NCI-H460 (cell line): ENCODE measurements at regions not wholly inside any gene's neighbourhood (a gene's known extent, or its start where the extent isn't known, plus 50 kb on each side); places are given as distances from the start of the nearest gene placed in this dataset.

ENCODE experiments used
- DNase-seq: peaks from one replicate; pipeline ENCODE4 v3.0.0-alpha.2; 2016; ENCODE audit warnings: low read depth; ENCODE audit errors: extremely low read depth

- no peak for DNase-seq
These were observed 416.1 kb downstream of the MN1 start for GRCh38 chr22:27385261-27385998.

DNA sequence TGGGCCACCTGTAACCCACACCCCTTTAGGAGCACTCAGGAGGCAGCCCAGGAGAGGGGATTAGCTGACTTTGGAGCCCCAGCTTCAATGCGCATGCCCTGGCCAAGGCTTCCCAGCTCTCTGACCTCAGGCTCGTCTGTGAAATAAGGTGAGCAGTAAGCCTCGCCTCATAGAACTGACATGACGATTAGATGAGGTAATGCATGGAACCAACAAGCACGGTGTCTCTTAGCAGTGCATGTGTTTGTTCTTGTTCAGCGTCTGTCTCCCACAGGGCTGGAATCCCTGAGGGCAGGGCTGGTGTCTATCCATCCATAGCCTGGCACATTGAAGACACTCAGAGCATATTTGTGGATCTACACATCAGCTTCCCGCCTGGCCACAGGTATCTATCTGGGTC lies 415.4 kb downstream of the MN1 start:
- no peak for DNase-seq

DNA sequence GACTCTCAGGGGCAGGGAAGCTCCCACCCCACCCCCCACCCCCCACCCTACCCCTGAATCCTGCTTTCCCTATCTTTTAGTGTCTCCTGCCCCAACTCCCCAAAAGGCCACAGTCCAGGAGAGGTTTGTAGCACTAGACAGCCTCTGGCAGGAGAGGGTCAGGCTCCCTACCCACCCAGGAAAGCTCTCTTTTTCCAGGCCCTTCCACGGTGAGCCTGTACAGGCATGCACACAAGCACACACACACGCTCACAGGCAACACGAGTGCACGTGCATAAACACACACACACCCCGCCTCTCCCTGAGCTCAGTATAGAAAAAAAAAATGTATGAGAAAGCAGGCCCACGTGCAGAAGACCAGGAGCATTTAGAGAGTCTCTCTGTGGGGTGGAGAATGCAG lies 414.0 kb downstream of the MN1 start:
- DNase-seq = no peak

GRCh38 chr22:27388090-27388600 lies 413.4 kb downstream of the MN1 start:
- DNase-seq = no peak

- no peak for DNase-seq
These were observed 411.9 kb downstream of the MN1 start for GRCh38 chr22:27389727-27390075.

GRCh38 chr22:27391092-27391770 lies 410.3 kb downstream of the MN1 start:
- DNase-seq = no peak

- no peak for DNase-seq
These were observed 408.2 kb downstream of the MN1 start for GRCh38 chr22:27393371-27393770.

DNA sequence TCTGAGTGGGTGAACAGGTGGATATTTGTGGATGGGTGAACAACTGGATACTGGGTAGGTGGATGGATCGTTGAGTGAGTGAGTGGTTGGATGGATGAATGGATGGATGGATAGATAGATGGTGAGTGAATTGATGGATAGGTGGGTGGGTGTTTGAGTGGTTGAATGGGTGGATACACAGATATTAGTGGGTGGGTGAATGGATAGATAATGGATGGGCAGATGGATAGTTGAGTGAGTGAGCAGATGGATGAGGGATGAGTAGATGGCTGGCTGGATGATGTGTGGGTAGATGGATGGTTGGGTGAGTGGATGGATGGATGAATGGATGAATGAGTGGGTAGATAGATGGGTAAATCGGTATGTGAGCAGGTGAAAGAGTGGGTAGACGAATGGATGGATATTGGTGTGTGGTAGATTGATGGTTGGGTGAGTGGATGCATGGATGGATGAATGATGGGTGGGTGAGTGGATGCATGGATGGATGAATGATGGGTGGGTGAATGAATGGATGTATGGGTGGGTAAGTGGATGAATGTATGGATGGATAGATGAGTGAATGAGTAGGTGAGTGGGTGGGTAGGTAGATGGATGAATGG lies 406.7 kb downstream of the MN1 start:
- no peak for DNase-seq

- DNase-seq = no peak
These were observed 404.3 kb downstream of the MN1 start for GRCh38 chr22:27397036-27397953.

DNA sequence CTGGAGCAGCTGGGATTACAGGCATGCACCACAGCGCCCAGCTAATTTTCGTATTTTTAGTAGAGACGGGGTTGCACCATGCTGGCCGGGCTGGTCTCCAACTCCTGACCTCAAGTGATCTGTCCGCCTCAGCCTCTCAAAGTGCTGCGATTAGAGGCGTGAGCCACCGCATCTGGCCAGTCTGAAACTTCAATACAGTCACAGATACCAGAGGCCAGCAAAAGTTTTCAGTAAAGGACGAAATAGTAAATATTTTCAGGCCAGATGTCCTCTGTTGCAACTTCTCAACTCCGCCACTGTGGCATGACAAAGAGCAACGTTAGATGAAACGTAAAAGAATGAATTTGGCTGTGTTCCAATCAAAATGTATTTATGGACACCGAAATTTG lies 403.6 kb downstream of the MN1 start:
- DNase-seq = no peak

DNA sequence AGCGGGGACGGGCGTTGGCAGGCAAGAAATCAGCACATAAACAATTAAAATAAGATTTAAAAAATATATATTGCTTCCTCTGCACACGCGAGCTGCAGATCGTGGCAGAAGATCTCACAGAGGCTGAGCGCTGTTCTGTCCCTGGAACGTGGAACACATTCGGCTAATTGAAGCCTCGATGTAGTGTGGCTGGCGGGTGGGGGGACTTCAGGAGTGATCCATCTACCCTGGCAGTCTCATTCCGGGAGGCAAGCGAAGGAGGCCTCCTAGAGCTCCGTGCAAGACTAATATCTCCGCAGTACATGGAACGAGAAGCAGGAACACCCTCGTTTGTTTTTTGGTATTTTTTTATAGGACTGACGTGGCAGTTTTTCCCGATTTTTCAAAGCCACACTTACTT lies 402.4 kb downstream of the MN1 start:
- no peak for DNase-seq

DNA sequence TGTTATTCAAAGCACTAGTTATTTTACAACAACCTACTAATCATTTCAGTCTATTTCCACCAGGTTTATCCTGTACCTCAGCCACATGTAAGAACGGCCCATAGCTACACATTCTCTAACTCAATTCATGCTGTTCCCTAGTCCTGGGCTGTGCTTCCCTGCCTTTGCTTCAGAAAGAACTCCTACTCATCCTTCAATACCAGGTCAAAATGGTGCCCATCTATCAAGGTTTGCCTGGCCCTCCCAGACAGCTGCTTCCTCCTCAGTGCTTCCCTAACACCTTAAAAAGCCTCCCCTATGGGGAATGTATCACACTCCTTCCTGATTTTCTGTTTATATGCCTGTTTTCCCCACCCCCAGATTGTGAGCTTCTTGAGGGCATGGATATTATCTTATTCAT lies 400.7 kb downstream of the MN1 start:
- no peak for DNase-seq

DNA sequence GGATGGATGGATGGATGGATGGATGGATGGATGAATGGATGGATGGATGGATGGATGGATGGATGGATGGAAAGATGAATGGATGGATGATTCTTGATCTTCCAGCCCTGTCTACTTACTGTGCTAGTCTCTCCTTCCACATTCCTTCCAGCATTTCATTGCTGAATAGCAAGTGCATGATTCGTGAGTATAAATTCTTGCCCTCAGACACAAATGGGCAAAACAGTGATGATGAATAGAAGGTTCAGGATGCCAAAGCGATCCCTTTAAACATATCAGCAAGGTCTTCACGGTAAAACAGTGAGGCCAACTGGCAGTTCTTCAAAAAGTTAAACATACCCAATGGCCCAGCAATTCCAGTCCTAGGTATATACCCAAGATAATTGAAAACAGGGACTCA lies 400.2 kb downstream of the MN1 start:
- DNase-seq = no peak

DNA sequence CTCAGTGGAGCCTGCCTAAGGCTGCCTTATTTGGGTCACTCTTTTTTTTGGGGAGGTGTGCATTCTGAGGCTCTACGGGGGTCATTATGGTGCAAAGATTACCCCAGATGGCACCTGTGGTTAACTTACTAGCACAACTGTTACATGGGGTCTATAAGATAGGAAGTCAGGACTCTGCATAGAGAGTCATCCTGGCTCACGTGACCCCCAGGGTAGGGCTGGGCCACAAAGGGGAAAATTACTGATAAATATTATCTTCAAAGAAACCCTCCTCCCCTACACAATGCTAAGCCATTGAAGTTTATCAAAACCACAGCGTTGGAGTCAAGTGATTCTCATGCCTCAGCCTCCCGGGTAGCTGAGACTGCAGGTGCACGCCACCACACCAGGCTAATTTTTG lies 397.1 kb downstream of the MN1 start:
- DNase-seq = no peak

GRCh38 chr22:27405672-27406388 lies 395.7 kb downstream of the MN1 start:
- peak; percentile 53 for DNase-seq

- no peak for DNase-seq
These were observed 395.1 kb downstream of the MN1 start for GRCh38 chr22:27406389-27406861.

DNA sequence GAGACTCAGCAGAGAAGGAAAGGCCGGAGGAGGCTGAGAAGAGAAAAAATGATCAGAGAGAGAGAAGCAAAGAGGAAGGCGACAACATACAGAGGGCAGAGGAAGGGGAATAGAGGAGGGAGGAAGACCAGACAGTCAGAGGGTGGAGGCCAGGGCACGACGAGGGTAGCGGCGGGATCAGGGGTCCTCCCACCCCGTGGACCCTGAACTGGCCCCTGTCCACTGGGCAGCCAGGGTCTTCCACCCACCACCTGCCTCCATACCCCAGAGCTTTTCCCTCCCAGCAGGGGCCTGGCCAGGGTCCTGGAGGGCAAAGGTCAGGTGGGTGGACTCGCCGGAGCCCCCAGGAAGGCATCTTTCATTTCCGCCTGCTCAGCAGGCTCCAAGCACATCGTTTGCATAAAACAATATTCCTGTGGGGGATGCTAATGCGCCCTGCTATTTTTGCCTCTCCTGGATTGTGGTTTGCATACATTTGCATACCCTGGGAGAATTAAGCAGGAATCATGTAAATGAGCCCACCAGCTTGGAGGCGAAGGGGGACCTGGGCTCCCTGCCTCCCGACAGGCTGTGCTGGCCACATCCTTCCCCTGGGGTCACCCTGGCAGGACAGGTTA lies 394.1 kb downstream of the MN1 start:
- no peak for DNase-seq

GRCh38 chr22:27408068-27408467 lies 393.5 kb downstream of the MN1 start:
- no peak for DNase-seq

GRCh38 chr22:27409299-27409698 lies 392.3 kb downstream of the MN1 start:
- no peak for DNase-seq
